ENCODE measurements at regions not wholly inside any gene's neighbourhood (a gene's known extent, or its start where the extent isn't known, plus 50 kb on each side); places are given as distances from the start of the nearest gene placed in this dataset.

DNA sequence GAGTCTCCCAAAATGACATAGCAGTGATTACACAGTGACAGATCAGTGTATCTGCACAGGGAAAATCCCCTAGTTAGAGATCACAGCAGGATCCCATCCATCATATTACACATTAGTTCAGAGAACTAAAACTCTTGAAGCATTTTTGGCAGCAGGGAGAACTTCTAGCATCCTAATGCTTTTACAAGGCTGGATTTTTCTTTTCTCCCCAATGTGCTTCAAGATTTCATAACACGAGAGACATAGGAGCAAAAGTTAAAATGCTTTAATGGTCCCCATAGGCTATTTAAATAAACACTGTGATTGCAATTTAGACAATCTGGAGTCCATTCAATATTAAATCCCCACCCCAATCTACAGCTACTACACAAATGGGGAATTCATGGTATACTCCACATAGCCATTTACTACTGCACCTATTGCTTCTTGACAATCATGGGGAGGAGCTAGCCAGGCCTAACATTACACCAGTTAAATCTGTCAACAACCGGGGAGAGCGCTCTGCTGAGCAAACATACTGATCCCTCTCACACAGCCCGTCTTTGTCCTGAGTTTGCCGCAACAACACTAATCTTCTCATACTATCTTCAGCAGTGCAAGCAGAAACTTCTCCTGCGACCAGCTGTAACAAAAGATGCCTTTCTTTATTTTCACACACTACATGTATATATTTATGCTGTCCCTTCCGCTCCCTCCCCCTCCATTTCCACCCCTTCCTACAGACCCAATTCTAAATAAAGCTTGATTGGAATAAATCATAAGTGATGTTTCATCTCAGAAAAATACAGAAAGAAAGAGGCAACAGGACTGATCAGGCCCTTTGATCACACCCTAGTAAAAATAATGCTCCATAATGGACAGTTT is 120.3 kb upstream of the SOX5 start:
- CTCF ChIA-PET: no interaction called here
- ATAC-seq (no peak), DNase-seq (no peak)
- H3K9me3 Mint-ChIP-seq (ENCODE audit: insufficient read depth): no peaks in the 10 kb centered on the region
- no peak overlapping the region for H3K27ac Mint-ChIP-seq
- no peaks in the 10 kb centered on the region for H3K36me3 Mint-ChIP-seq (ENCODE audit: low read depth)
- no peaks in the 10 kb centered on the region for H3K27me3 Mint-ChIP-seq (ENCODE audit: low read depth)
- H3K4me1 Mint-ChIP-seq (ENCODE audit: low read depth): no peaks in the 10 kb centered on the region
- H3K4me3 Mint-ChIP-seq: no peak overlapping the region
- POLR2A ChIA-PET: no interaction called here

DNA sequence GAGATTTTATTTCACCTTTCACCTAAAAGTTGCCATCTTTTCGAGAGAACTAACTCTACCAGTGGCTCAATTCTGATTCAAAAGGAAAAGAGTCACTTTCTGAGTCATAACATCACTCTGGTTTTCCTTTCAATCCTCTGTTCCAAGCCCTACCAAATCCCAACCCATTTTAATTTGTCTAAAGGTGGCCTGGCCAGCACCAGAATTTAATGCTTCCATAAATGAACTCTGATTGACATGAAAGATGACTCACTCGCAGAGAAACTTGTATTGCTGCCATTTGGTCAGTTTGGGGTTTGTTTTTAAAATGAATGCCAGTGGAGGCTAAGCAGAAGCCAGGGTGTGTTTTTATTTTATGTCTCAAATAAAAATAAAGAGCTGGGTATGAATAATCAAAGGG is 117.4 kb upstream of the SOX5 start:
- Mint-ChIP-seq H3K4me1 (ENCODE audit: low read depth) (no peaks in the 10 kb centered on the region), H3K36me3 (ENCODE audit: low read depth) (no peaks in the 10 kb centered on the region), H3K27ac (no peak overlapping the region), H3K9me3 (ENCODE audit: insufficient read depth) (no peaks in the 10 kb centered on the region), H3K27me3 (ENCODE audit: low read depth) (no peaks in the 10 kb centered on the region), H3K4me3 (no peak overlapping the region)
- ChIA-PET POLR2A (no interaction called here), CTCF (no interaction called here)
- ATAC-seq (no peak), DNase-seq (no peak)

DNA sequence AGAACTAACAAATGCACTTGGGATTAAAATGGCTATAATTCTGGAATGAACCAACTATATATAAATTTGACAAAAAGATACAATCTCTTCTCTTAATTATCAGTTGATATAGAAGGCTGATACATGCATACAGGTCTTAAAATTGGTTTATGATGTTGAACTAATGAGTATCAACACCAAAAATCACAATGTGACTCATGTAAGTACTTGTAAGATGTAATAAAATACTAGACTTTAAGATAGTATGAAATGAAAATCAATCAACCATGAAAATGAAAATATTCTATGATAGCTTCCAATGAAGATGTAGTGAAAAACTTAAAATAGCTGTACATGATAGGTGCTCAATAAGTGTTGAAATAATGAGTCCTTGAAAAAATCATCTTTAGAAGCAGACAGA is 116.6 kb upstream of the SOX5 start:
- Mint-ChIP-seq H3K4me3 (no peak overlapping the region), H3K4me1 (ENCODE audit: low read depth) (no peaks in the 10 kb centered on the region), H3K36me3 (ENCODE audit: low read depth) (no peaks in the 10 kb centered on the region), H3K27me3 (ENCODE audit: low read depth) (no peaks in the 10 kb centered on the region), H3K27ac (no peak overlapping the region), H3K9me3 (ENCODE audit: insufficient read depth) (no peaks in the 10 kb centered on the region)
- ATAC-seq (no peak), DNase-seq (no peak)
- ChIA-PET CTCF (no interaction called here), POLR2A (no interaction called here)

DNA sequence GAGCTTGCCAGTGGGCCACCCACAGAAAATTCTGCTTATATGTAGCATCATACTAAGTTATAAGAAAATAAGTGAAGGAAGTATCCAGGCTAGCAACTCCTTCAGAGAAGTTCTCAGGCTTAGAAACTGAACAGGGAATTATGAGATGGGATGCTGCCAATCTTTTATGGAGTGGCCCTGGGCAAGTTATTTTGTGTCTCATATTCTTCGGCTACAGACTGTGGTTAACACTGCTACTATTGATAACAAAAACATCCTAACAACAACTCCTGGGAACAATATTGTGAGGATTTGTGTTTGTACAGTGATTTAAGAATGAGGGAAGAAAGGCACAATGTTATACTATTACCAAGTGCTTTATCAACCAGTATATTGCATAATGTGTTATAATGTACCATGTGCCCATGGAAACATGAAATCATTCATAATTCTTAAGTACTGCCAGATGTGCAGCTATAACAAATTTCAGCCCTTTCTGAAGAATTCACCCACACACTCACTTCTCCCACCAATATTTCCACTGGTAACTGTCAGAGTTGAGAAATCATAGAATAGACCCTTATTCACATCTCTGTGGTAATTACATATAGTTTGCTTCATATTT is 113.3 kb upstream of the SOX5 start:
- Mint-ChIP-seq H3K27ac (no peak overlapping the region), H3K36me3 (ENCODE audit: low read depth) (no peaks in the 10 kb centered on the region), H3K4me3 (no peak overlapping the region), H3K4me1 (ENCODE audit: low read depth) (no peaks in the 10 kb centered on the region), H3K27me3 (ENCODE audit: low read depth) (no peaks in the 10 kb centered on the region), H3K9me3 (ENCODE audit: insufficient read depth) (no peaks in the 10 kb centered on the region)
- ChIA-PET CTCF (no interaction called here), POLR2A (no interaction called here)
- DNase-seq (no peak), ATAC-seq (no peak)

DNA sequence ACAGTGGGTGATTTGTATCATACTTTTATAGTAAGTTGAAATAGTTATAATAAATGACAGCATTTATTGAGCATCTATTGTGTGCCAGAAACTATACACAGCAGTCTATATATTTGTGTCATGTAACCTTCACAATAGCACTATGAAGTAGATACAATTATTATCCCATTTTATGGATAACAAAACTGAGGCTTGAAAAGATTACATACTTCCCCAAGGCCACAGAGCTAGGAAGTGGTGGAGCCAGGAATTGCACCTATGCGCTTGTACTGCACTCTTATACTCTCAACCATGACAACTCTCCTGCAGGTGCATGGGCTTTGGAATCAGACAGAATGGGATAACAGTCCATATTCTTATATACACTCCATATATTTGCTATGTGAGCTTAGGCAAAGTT is 110.6 kb upstream of the SOX5 start:
- H3K36me3 Mint-ChIP-seq (ENCODE audit: low read depth): no peaks in the 10 kb centered on the region
- POLR2A ChIA-PET: no interaction called here
- no peaks in the 10 kb centered on the region for H3K9me3 Mint-ChIP-seq (ENCODE audit: insufficient read depth)
- H3K27me3 Mint-ChIP-seq (ENCODE audit: low read depth): no peaks in the 10 kb centered on the region
- DNase-seq (no peak), ATAC-seq (no peak)
- no peak overlapping the region for H3K4me3 Mint-ChIP-seq
- H3K27ac Mint-ChIP-seq: no peak overlapping the region
- CTCF ChIA-PET: no interaction called here
- H3K4me1 Mint-ChIP-seq (ENCODE audit: low read depth): no peaks in the 10 kb centered on the region

DNA sequence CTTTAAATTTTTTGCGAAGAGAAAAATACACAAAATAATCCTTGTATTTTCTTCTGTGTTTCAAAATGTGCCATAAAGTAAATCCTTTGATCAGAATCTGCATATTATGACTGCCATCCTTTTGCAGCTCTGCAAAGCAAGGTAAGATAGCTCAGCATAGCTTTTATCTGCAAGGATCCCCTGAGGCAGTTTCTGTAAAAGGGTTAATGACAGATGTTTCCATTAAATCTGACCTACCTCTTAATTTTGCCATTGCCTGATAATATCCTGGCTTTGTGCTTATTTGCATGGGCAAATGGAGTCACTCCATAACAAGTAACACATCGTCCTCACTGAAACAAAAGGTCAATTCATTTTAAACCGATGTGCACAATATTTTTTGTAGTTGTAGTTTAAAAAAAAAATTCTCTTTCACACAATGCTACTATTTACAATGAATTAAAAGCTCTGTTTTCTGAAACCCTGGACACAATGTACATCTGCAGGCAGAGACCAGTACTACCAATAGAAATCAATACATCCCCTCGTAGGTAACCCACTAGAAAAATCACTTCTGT is 108.5 kb upstream of the SOX5 start:
- Mint-ChIP-seq H3K36me3 (ENCODE audit: low read depth) (no peaks in the 10 kb centered on the region), H3K27me3 (ENCODE audit: low read depth) (no peaks in the 10 kb centered on the region), H3K27ac (no peak overlapping the region), H3K4me1 (ENCODE audit: low read depth) (no peaks in the 10 kb centered on the region), H3K4me3 (no peak overlapping the region), H3K9me3 (ENCODE audit: insufficient read depth) (no peaks in the 10 kb centered on the region)
- ChIA-PET CTCF (no interaction called here), POLR2A (no interaction called here)
- ATAC-seq (no peak), DNase-seq (no peak)

DNA sequence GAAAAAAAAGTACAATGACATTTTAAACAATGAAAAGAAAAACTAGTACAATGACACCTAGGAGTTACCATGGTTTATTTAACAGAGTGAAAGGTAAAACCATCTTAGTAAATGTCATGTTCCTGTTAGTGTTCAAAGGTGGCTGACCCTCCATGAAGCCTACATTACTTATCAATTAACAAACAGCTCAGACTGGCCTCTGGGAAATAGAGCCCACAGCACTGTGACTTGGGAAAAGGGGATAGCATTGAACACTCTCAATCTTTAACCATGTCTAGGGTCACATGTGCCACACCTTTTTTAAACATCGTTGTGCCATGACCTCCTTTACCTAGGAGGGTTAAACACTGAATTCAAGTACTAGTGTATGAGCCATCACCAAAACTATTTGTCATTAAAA is 106.3 kb upstream of the SOX5 start:
- ChIA-PET CTCF (no interaction called here), POLR2A (no interaction called here)
- H3K4me1 Mint-ChIP-seq (ENCODE audit: low read depth): no peaks in the 10 kb centered on the region
- H3K27ac Mint-ChIP-seq: no peak overlapping the region
- H3K9me3 Mint-ChIP-seq (ENCODE audit: insufficient read depth): no peaks in the 10 kb centered on the region
- no peaks in the 10 kb centered on the region for H3K27me3 Mint-ChIP-seq (ENCODE audit: low read depth)
- H3K4me3 Mint-ChIP-seq: no peak overlapping the region
- no peak for DNase-seq
- no peaks in the 10 kb centered on the region for H3K36me3 Mint-ChIP-seq (ENCODE audit: low read depth)
- ATAC-seq: no peak

DNA sequence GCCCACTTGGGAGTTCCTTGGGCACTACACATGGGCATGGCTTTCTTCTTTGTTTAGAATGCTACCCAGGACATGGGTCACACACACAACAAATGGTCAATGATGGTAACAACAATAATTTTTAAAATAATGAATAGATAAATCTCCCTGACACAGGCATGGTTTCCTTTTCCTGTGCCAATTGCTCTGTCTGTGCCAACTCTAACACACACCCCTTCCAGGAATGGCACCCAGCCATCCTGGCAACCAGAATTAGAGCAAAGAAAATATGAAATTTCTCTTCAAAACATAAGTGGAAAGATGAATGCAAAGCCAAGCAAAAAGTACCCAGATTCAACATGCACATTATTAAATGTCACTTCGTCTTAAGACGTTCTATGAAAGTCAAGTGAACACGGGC is 104.9 kb upstream of the SOX5 start:
- no peak for ATAC-seq
- H3K36me3 Mint-ChIP-seq (ENCODE audit: low read depth): no peaks in the 10 kb centered on the region
- H3K4me1 Mint-ChIP-seq (ENCODE audit: low read depth): no peaks in the 10 kb centered on the region
- no peak overlapping the region for H3K4me3 Mint-ChIP-seq
- H3K27me3 Mint-ChIP-seq (ENCODE audit: low read depth): no peaks in the 10 kb centered on the region
- no peak for DNase-seq
- CTCF ChIA-PET: no interaction called here
- H3K27ac Mint-ChIP-seq: no peak overlapping the region
- H3K9me3 Mint-ChIP-seq (ENCODE audit: insufficient read depth): no peaks in the 10 kb centered on the region
- POLR2A ChIA-PET: no interaction called here

DNA sequence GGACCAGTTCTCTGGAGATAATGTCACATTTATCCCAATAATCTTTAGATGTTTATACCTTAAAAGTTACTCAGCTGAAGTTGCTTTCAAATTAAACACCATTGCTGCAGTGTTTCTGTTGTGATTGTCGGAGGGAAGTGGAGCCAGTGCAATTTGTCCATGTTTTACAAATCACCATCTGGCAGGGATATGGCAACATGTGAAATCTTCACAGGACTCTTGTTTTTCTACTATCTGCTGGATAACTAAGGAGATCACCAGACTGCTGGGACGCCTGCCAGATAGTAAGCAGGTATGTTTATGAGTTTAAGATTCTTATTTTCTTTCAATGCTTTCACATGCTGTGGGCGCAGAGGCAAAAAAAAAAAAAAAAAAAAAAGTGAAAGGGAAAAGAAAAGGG is 100.3 kb upstream of the SOX5 start:
- CTCF ChIA-PET: no interaction called here
- H3K36me3 Mint-ChIP-seq (ENCODE audit: low read depth): no peaks in the 10 kb centered on the region

DNA sequence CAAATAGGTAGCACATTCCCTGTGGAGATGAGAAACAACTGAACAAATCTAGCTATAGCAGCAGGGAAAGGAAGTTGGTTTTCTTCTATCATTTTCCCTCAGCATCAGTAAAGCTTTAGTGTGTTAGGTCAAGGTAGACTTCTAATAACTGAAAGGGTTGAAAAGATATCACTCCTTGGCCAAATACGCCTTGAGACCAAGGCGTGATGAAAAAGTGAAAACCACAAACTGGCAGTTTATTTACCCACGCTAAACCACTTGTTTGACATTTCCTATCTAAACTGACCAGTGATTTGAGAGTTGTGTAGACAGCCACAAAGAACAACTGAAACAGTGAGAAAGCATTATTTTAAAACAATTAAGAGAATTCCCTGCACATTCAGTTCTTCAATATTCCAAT is 99.6 kb upstream of the SOX5 start:
- POLR2A ChIA-PET: no interaction called here
- CTCF ChIA-PET: no interaction called here

More for the DNA sequence above, 100.3 kb upstream of the SOX5 start:
- Mint-ChIP-seq H3K9me3 (ENCODE audit: insufficient read depth) (no peaks in the 10 kb centered on the region), H3K27me3 (ENCODE audit: low read depth) (no peaks in the 10 kb centered on the region), H3K27ac (no peak overlapping the region), H3K4me3 (no peak overlapping the region), H3K4me1 (ENCODE audit: low read depth) (peaks cover 3% of the 10 kb centered on the region)
- ATAC-seq: no peak
- no peak for DNase-seq
- POLR2A ChIA-PET: no interaction called here

DNA sequence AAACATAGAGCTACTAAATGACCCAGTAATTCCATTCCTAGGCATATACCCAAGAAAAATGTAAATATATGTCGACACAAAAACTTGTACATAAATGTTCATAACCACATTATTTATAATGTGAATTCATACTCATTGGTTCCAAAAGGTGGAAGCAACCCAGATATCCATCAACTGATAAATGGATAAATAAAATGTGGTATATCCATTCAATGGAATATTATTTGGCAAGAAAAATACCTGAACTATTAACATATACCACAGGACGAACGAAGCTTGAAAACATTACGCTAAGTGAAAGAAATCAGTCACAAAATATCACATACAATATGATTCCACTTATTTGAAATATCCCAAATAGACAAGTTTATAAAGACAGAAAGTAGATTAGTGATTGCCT is 99.0 kb upstream of the SOX5 start:
- CTCF ChIA-PET: no interaction called here
- Mint-ChIP-seq H3K36me3 (ENCODE audit: low read depth) (no peaks in the 10 kb centered on the region), H3K4me3 (no peak overlapping the region), H3K27me3 (ENCODE audit: low read depth) (no peaks in the 10 kb centered on the region), H3K9me3 (ENCODE audit: insufficient read depth) (no peaks in the 10 kb centered on the region), H3K27ac (no peak overlapping the region), H3K4me1 (ENCODE audit: low read depth) (peaks cover 3% of the 10 kb centered on the region)
- no peak for DNase-seq
- POLR2A ChIA-PET: no interaction called here
- no peak for ATAC-seq

More for the DNA sequence above, 99.6 kb upstream of the SOX5 start:
- Mint-ChIP-seq H3K4me3 (no peak overlapping the region), H3K4me1 (ENCODE audit: low read depth) (peaks cover 3% of the 10 kb centered on the region), H3K27ac (no peak overlapping the region), H3K27me3 (ENCODE audit: low read depth) (no peaks in the 10 kb centered on the region), H3K36me3 (ENCODE audit: low read depth) (no peaks in the 10 kb centered on the region), H3K9me3 (ENCODE audit: insufficient read depth) (no peaks in the 10 kb centered on the region)
- ATAC-seq (no peak), DNase-seq (no peak)

DNA sequence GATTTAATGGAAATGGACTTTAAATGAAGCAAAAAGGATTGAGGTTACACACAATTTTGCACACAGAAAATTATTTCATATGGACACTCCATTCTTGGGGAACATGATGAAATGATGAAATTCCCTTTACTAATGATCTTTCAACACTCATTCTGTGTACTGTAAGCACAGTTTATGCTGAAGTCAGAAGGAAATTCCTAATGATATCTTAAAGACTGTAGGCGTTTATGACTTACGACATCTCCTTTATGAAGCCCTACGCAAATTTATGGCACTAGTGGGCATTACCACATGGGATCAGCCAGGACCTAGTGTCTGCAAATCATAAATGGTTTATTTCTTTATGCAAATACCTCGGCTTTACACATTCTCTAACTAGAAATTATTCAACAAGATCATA is 97.9 kb upstream of the SOX5 start:
- no peaks in the 10 kb centered on the region for H3K9me3 Mint-ChIP-seq (ENCODE audit: insufficient read depth)
- ChIA-PET POLR2A (no interaction called here), CTCF (no interaction called here)
- no peaks in the 10 kb centered on the region for H3K27me3 Mint-ChIP-seq (ENCODE audit: low read depth)
- no peak overlapping the region for H3K4me3 Mint-ChIP-seq
- no peak overlapping the region for H3K27ac Mint-ChIP-seq
- no peaks in the 10 kb centered on the region for H3K36me3 Mint-ChIP-seq (ENCODE audit: low read depth)
- DNase-seq (no peak), ATAC-seq (no peak)
- H3K4me1 Mint-ChIP-seq (ENCODE audit: low read depth): peaks cover 3% of the 10 kb centered on the region

DNA sequence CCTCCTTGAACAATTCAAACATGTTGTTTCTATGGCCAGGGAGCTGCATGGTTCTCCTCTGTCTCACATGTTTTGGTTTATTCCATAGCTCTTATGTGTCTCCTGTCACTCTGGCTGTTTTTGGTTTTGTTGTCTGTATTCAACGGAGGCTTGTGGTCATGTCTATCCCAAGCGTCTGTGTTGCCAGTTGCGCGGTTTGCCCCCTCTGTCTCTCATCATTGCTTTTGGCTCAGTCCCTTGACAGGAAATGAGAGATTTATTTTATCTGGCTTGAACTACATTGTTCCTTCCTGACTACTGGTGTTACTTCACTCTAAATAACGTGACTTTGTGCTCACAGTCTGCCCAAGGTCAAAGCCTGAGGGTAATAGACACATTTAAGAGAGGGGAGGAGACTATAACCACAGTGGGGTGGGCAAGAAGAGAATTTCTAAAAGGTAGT is 96.4 kb upstream of the SOX5 start:
- POLR2A ChIA-PET: no interaction called here
- H3K27ac Mint-ChIP-seq: no peak overlapping the region
- peaks cover 3% of the 10 kb centered on the region for H3K4me1 Mint-ChIP-seq (ENCODE audit: low read depth)
- no peaks in the 10 kb centered on the region for H3K36me3 Mint-ChIP-seq (ENCODE audit: low read depth)
- H3K4me3 Mint-ChIP-seq: no peak overlapping the region
- ATAC-seq (no peak), DNase-seq (no peak)
- no peaks in the 10 kb centered on the region for H3K9me3 Mint-ChIP-seq (ENCODE audit: insufficient read depth)
- CTCF ChIA-PET: no interaction called here
- H3K27me3 Mint-ChIP-seq (ENCODE audit: low read depth): no peaks in the 10 kb centered on the region
